ENCODE measurements at regions not wholly inside any gene's neighbourhood (a gene's known extent, or its start where the extent isn't known, plus 50 kb on each side); places are given as distances from the start of the nearest gene placed in this dataset.

GRCh38 chr6:74731204-74731603 is 474.6 kb downstream of the COL12A1 start:
- no peak for ATAC-seq (ENCODE audit: low FRiP score in 2 of 2)
- no peaks in the 10 kb centered on the region for H3K9me3 ChIP-seq
- TF ChIP-seq POLR2AphosphoS5 (IDR thresholded peaks at IDR 0.05) (no peak), EP300 (IDR thresholded peaks at IDR 0.05) (no peak), POLR2A (IDR thresholded peaks at IDR 0.05) (no peak), CTCF (IDR thresholded peaks at IDR 0.05) (no peak)
- 17 to 38% methylated on average over 2 of the region's 2 CpGs for WGBS, 2 donors
- peaks cover 0 to 3% (median 0%) of the 10 kb centered on the region in 4 donors for H3K4me1 ChIP-seq
- no peak overlapping the region for H3K4me3 ChIP-seq
- no peak overlapping the region for H3K27ac ChIP-seq
- H3K27me3 ChIP-seq = no peaks in the 10 kb centered on the region
- DNase-seq = no peak
- H3K36me3 ChIP-seq = no peaks in the 10 kb centered on the region

- Histone ChIP-seq H3K36me3 (no peaks in the 10 kb centered on the region), H3K4me1 (no peaks in the 10 kb centered on the region), H3K27ac (no peak overlapping the region), H3K9me3 (peaks cover 0 to 3% (median 0%) of the 10 kb centered on the region in 4 donors), H3K4me3 (no peak overlapping the region), H3K27me3 (no peaks in the 10 kb centered on the region)
- TF ChIP-seq CTCF (IDR thresholded peaks at IDR 0.05) (no peak), POLR2A (IDR thresholded peaks at IDR 0.05) (no peak), POLR2AphosphoS5 (IDR thresholded peaks at IDR 0.05) (no peak), EP300 (IDR thresholded peaks at IDR 0.05) (no peak)
- ATAC-seq (ENCODE audit: low FRiP score in 2 of 2) = no peak
- 81 to 90% methylated on average over 1 of the region's 1 CpG for WGBS, 2 donors
- no peak for DNase-seq
Measured at GRCh38 chr6:74720923-74721322, 484.9 kb downstream of the COL12A1 start.

- H3K36me3 ChIP-seq = no peaks in the 10 kb centered on the region
- TF ChIP-seq POLR2A (IDR thresholded peaks at IDR 0.05) (no peak), EP300 (IDR thresholded peaks at IDR 0.05) (no peak), POLR2AphosphoS5 (IDR thresholded peaks at IDR 0.05) (no peak), CTCF (IDR thresholded peaks at IDR 0.05) (no peak)
- ATAC-seq (ENCODE audit: low FRiP score in 2 of 2) = no peak
- H3K27ac ChIP-seq = no peak overlapping the region
- H3K27me3 ChIP-seq = no peaks in the 10 kb centered on the region
- DNase-seq = no peak
- peaks cover 0 to 3% (median 0%) of the 10 kb centered on the region in 4 donors for H3K9me3 ChIP-seq
- H3K4me3 ChIP-seq = no peak overlapping the region
- H3K4me1 ChIP-seq = no peaks in the 10 kb centered on the region
Measured at GRCh38 chr6:74717591-74717990, 488.3 kb downstream of the COL12A1 start.

GRCh38 chr6:74715355-74716085 is 490.3 kb downstream of the COL12A1 start:
- Histone ChIP-seq H3K27me3 (no peaks in the 10 kb centered on the region), H3K27ac (no peak overlapping the region), H3K36me3 (no peaks in the 10 kb centered on the region), H3K9me3 (peaks cover 0 to 3% (median 0%) of the 10 kb centered on the region in 4 donors), H3K4me1 (no peaks in the 10 kb centered on the region), H3K4me3 (no peak overlapping the region)
- ATAC-seq (ENCODE audit: low FRiP score in 2 of 2) (no peak), DNase-seq (no peak)
- WGBS, 2 donors = 53 to 62% methylated on average over 1 of the region's 1 CpG
- TF ChIP-seq EP300 (IDR thresholded peaks at IDR 0.05) = no peak
- TF ChIP-seq POLR2A (IDR thresholded peaks at IDR 0.05) = no peak
- no peak for TF ChIP-seq POLR2AphosphoS5 (IDR thresholded peaks at IDR 0.05)
- no peak for TF ChIP-seq CTCF (IDR thresholded peaks at IDR 0.05)

GRCh38 chr6:74713941-74714340 is 491.9 kb downstream of the COL12A1 start:
- TF ChIP-seq CTCF (IDR thresholded peaks at IDR 0.05) (no peak), POLR2A (IDR thresholded peaks at IDR 0.05) (no peak), POLR2AphosphoS5 (IDR thresholded peaks at IDR 0.05) (no peak), EP300 (IDR thresholded peaks at IDR 0.05) (no peak)
- ATAC-seq (ENCODE audit: low FRiP score in 2 of 2) (no peak), DNase-seq (no peak)
- H3K4me3 ChIP-seq = no peak overlapping the region
- H3K4me1 ChIP-seq = no peaks in the 10 kb centered on the region
- no peaks in the 10 kb centered on the region for H3K36me3 ChIP-seq
- H3K27me3 ChIP-seq = no peaks in the 10 kb centered on the region
- no peak overlapping the region for H3K27ac ChIP-seq
- H3K9me3 ChIP-seq = peaks cover 0 to 3% (median 0%) of the 10 kb centered on the region in 4 donors

Data from upper lobe of left lung (tissue), 6 donors.